NCI-H2227 (cell line): ENCODE measurements at regions not wholly inside any gene's neighbourhood (a gene's known extent, or its start where the extent isn't known, plus 50 kb on each side); places are given as distances from the start of the nearest gene placed in this dataset.
A peak's percentile ranks its signal among the peaks of the same experiment; 100 is the strongest.

ENCODE experiments used
- DNase-seq: peaks from one replicate; lab custom pipeline; 2025; ENCODE audit not compliant: unreplicated experiment; lab: John Stamatoyannopoulos, UW

- DNase-seq, result no peak
Measured at GRCh38 chr5:172569861-172570558, 71.1 kb upstream of the NEURL1B start.

GRCh38 chr5:172568308-172568910, 72.7 kb upstream of the NEURL1B start:
- DNase-seq, result no peak

GRCh38 chr5:172567843-172568242, 73.2 kb upstream of the NEURL1B start:
- no peak for DNase-seq

DNA sequence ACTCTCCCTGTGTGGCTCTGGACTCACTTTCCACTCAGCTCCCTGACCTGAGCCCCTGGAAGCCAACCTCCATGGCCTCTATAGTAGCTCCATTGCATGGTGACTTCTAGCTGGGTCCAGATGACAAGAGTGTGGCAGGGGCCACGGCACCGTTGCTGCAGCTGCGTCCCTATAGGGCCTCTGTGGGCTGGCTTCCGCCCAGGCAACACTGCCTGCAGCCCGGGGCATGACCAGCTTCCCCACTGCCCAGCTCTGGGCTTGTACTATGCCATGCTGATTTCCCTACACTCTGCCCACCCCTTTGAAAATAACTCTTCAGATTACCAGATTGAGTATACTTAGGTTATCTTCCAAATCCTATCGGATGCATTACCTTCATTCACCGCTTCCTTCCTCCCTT, 73.8 kb upstream of the NEURL1B start:
- no peak for DNase-seq

GRCh38 chr5:172565931-172566665, 75.0 kb upstream of the NEURL1B start:
- DNase-seq, result no peak

DNA sequence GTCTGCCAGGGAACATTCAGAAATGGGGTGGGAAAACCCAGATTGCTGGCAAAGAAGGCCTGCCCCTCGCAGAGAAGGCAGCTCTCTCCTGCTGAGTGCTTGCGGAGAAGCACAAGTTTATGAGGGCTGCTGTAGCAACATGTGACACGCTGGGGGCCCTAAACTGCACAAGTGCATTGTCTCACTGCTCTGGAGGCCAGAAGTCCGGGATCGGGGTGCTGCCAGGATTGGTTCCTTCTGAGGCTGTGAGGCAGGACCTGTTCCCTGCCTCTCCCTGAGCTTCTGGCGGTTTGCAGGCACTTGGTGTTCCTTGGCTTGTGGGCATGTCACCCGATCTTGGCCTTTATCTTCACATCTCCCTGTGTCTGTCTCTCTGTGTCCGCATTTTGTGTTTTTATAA, 75.6 kb upstream of the NEURL1B start:
- no peak for DNase-seq

- DNase-seq, result no peak
Measured at GRCh38 chr5:172564883-172565282, 76.2 kb upstream of the NEURL1B start.

GRCh38 chr5:172564188-172564587, 76.9 kb upstream of the NEURL1B start:
- DNase-seq, result no peak

GRCh38 chr5:172562443-172562842, 78.6 kb upstream of the NEURL1B start:
- DNase-seq, result no peak

- DNase-seq, result no peak
Measured at GRCh38 chr5:172561151-172561550, 79.9 kb upstream of the NEURL1B start.

DNA sequence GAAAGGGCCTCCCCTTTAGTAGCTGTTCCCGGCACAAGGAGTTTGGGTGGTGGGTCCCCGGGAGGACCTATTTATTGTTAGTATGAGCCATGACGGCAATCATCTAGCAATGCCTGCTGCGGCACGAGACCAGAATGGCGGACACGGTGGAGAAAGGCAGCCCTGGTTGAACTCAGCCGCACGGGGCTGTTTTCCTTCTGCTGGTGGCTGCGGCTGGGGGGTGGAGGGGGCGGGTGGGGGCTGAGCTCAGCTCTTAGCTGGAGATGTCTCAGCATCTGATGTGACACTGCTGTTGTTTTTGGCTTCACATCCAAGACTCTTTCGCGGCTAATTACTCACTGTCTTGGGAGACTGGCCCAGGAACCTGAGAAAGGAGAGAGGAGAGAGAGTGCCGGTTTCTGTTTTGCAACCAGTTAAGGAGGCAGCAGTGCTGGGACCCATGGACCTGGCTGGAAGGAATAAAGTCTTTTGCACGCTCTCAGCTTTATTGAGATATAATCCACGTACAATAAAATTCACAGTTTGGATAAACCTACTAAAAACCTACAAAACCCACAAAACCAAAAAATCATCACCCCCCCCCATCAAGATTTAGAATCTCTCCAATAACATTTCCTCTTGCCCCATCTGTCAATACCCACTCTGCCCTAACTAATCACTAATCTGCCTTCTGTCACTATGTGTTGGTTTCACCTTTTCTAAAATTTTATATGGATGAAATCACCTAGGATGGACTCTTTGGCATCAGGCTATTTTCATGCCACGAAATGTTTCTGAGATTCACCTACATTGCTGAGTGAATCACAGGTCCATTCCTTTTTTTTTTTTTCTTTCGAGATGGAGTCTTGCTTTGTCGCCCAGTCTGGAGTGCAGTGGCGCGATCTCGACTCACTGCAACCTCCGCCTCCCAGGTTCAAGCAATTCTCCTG, 81.8 kb upstream of the NEURL1B start:
- DNase-seq, result no peak

DNA sequence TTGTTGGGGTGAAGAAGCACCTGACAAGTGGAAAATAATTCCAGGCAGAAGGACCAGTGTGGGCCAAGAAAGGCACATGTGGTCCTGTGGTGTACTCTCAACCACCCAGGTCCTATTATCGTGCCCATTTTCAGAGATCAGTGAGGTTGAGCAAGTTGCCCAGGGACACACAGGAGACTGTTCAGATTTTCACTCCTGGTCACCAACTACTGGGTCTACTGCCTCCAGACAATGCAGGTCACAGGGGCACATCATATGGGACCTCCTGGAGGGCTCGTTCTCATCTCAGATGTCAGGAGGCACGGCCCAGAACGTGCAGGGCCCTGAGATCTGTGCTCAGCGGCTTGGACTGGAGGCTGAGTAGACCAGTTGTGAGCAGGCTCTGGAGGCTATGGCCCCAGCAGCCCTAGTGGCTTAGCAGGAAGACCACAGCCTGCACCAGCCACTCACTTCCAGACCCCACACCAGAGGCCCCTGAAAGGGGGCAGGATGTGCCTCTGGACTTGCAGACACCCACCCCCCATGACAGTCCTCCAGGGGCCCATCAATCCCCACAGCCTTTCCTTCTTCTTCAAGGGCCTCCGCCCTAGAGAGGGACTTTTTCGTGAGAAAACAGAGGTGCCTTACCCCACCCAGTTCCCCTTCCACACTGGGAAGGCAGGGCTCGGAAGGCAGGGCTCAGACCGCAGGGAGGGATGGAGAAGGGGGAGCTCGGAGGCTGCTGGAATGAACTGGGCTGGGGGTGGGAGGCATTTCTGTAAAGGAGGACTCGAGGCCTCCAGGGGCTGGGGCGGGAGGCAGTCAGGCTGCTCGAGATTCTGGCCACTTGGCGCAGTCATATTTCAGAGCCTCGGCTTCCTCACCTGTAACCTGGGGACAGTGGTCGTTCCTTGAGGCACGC, 82.7 kb upstream of the NEURL1B start:
- no peak for DNase-seq

DNA sequence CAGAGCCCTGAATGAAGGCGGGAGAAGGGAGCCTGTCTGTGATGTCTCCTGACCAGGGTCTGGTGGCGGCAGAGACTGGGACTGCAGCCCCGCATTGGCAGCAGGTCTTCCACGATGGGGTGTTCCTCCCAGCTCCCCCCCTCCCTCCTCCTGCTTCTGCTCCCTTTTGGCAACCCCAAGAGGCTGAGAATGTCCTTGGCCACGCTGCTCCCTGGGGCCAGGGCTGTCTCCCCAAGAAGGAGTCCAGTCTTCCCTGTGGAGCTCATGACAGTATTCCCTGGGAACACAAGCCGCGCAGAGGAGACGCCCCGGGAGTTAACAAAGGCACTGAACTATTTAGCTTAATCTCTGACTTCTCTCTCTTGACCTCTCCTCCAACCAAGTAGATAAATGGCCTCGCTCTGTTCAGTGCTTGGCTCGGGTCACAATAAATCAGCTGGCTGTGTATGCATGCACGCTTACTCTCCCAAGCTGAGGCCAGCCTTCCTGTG, 84.0 kb upstream of the NEURL1B start:
- DNase-seq, result peak; percentile 38

GRCh38 chr5:172556262-172556661, 84.8 kb upstream of the NEURL1B start:
- no peak for DNase-seq

DNA sequence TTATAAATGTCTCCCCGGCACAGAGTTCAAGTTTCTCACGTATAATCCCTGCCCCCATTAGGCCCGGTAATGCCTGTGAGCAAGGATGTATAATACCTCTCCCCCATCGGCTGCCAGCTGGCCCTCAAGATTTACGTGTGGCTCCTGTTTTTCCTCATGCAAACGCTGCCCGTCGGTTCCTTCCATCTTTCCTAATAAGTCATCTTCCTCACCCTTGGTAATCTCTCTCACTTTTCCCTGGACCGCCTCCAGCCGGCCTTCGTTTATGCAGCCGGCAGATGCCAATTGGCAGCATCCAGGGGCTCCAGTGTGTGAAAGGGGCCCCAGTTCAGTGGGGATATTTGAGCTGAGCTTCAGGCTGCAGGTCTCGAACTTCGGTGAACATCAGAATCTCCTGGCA, 86.5 kb upstream of the NEURL1B start:
- no peak for DNase-seq

- no peak for DNase-seq
Measured at GRCh38 chr5:172553903-172554302, 87.2 kb upstream of the NEURL1B start.

DNA sequence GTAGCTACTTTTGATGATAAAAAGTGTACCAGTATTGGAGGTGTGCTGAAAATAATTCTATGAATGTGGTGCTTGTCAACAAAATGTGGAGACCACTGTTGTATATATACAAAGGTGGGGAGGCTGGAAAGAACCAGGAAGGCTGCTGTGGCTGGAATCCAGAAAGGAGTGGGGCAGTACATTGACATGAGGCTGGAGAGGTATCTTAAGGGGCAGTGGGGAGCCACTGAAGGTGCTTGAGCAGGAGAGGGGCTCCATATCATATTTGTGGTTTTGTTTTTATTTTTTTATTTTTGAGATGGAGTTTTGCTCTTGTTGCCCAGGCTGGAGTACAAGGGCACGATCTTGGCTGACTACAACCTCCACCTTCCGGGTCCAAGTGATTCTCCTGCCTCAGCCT, 87.9 kb upstream of the NEURL1B start:
- no peak for DNase-seq

GRCh38 chr5:172550996-172551395, 90.1 kb upstream of the NEURL1B start:
- no peak for DNase-seq

DNA sequence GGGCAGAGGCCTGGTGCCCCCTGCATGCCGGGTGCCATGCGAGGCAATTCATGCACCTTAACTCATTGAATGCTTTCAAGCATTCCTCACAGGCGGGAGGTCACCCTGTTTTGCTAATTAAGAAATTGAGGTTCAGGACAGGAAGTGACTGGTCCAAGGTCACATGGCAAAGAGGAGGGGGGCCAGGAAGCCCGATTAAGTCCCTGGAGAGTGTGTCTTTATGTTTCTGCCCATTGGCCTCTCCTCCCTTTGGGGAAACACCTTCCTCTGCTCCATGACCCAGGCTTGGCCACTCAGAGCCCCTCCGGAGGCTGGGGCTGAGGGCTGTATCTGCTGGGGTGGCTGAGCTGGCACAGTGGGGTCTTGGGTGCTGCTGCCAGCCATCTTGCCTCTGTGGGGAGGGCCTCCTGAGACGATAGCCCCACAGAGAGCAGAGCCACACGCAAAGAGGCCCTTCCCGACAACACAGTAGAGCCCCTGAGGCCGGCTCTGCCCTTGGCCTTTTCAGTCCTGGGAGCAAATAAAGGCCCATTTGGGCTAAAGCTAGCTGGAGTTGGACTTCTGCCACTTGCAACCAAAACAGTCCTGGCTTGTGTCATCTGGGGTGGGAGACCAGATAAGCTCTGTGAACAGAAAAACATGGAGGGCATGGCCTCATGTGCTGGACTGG, 90.8 kb upstream of the NEURL1B start:
- DNase-seq, result no peak

- DNase-seq, result peak; percentile 63
Measured at GRCh38 chr5:172549696-172550095, 91.4 kb upstream of the NEURL1B start.
